HG02798 (cell line): ENCODE measurements at regions not wholly inside any gene's neighbourhood (a gene's known extent, or its start where the extent isn't known, plus 50 kb on each side); places are given as distances from the start of the nearest gene placed in this dataset.

Experiments used
- ATAC-seq: cut with Tn5 transposase; IDR thresholded peaks from one replicate; pipeline ENCODE4 v1.9.1; 2021; ENCODE audit warnings: mild to moderate bottlenecking; ENCODE audit not compliant: unreplicated experiment, poor library complexity

DNA sequence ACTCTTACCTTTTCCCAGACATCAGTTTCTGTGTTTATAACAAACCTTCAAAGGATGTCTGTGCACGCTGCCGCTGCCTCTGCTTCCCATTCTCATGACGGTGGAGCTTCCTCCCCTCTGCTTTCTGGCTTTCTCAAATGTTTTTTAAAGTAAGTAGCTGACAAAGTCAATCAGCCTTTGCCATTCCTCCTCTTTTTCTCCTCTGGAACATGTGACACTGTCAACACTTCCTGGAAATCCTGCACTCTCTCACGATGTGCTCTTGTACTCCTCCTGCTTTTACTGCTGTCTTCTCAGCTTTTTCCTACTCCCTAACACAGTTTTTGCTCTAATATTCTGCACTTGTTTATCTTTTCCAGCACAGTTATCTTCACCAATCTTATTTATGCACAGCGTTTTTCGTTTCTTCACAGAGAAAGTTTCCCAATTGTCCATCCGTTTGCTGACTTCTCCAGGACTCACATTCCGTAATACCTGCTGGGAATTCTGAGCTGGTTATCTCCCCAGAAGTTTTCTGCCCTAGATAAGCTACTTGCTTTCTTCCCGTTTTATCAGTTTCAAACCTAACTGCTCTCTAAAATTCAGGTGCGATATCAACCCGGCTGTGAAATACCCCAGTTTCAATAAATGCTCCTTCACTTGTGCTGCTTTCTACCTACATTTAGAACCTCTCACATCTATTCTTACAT lies 465.6 kb upstream of the AGA start:
- ATAC-seq, result no peak

DNA sequence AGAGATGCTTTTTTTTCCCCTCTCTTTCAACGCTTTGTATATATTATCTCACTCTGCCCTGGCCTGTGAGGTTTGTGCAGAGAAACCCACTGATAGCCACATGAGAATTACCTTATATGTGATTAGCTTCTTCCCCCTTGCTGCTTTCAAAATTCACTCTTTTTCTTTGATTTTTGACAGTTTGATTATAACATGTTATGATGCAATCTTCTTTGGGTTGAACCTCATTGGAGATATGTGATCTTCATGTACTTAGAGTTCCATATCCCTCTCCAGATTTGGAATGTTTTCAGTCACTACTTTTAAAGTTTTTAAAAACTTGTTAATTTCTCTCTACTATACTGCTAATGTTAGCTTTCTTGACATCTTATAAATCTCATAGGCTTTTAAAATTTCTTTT lies 479.5 kb upstream of the AGA start:
- no peak for ATAC-seq

DNA sequence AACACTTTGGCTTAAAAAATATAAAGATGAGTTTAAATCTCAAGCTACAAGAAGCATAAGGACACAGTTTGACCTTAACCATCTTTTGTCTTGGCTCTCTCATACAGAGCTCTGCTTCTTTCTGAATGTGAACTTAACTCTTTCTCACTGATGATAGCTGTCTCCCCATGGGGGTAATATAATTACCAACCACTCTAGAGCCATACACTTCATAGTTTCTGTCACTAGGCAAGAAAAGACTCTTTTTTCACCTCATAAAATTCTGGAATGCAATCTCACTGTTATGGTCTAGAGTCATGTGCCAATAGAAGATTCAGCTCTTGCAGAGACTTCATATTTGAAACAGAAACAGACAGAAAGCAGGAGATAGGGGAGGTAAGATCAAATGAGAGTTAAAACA lies 481.7 kb upstream of the AGA start:
- ATAC-seq, result no peak

DNA sequence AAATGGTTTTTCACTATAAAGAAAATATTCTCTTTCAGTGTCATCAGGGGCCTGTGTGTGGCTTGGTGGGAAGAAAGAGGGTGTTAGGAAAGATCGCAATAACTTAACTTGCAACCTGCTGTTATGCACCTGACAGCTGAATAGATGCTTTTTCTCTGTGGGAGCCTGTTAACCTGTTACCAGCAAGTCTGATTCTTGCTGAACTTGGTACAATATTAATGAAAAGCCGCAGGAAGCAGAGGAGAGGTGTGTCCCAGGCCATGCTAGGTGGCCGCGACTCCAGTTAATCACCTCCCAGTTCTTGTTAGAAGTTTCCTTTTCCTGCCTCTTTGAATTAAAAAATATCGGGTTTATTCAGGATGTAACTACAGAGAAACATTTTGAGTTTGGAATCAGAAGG lies 494.8 kb upstream of the AGA start:
- ATAC-seq, result no peak

DNA sequence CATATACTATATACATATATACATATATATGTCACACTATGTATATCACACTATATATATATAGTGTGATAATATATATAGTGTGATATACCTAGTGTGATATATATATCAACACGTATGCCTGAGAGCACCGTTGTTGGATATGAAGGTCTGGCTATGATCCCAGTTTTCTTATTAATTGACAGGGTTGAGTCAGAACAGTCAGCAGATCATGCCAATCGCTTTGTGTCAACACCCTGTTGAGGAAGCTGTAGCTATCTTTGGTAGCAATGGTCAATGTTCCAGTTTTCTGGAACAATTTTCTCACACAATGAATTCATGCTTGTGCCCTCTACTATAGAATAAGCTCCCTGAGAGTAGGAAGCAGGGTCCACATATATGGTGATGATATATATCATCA lies 496.0 kb upstream of the AGA start:
- no peak for ATAC-seq

- ATAC-seq, result no peak
These were observed 503.0 kb upstream of the AGA start for GRCh38 chr4:177945268-177945667.

DNA sequence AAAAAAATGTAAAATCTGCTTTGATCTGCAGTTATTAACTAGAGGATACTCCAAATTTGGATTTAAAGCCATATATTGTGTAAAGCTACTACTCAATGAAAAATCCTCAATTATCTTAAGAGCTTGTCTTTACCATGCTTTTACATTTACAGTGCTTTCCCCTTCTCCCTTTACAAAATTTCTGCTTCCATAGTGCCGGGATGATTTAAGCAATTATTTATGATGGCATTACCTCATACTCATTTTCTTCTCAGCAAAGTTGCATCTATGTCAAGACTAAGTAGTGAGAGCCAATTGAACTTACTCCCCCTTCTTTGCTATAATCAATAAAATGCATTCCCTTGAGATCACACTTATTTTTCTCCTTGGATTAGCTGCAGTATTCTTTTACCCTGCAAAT lies 505.4 kb upstream of the AGA start:
- no peak for ATAC-seq

GRCh38 chr4:177948853-177949252 lies 506.6 kb upstream of the AGA start:
- ATAC-seq, result no peak

DNA sequence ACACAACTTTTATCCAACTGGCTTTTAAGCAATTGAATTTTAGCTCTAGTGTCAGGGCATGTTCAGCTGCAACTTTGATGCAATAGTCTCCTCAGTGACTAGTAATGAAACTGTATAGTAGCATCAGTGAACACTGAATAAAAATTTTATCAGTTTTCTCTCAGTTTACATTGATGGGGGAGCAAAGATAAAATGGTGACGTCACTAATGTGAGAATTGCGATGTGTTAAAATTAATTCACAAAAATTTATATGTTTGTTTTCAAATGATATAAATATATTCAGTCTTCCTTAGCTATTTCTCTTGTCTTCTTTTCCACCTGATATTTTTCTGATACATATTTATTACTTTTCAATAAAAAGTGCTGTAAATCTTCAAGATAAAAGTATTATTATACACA lies 508.8 kb upstream of the AGA start:
- ATAC-seq, result no peak

- no peak for ATAC-seq
These were observed 510.5 kb upstream of the AGA start for GRCh38 chr4:177952723-177953122.

DNA sequence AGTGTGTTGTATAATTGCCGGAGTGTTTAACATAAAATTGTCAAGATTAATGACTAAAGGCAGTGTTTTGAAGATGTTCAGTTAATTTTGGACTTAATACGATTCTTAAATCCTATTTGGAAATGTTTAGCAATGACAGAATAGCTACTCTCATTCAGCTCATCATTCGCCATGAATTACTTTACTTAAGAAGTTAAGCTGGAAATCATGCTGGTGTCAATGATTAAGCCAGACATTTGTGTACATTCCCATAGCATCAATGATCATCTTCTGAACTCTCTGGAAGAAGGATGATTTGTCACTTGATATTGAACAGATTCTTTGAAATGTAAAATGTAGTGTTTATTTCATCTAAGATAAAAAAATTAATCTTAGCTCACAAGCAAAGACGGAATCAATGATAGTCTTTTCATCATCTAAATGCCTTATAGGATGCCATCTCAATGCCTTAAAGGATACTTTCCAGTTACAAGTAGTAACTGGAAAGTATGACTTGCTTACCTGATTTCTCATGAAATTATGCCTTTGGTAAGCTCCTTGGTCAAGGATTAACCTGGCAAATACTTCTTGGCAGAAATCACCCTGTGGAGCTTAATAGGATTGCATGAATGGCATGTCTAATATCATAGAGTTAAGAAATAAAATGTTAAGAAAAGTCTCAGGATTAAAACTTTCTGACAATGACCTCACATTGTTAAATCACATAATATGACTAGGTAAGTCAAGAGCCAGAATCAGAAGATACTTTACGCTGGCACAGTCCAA lies 515.5 kb upstream of the AGA start:
- ATAC-seq, result no peak

DNA sequence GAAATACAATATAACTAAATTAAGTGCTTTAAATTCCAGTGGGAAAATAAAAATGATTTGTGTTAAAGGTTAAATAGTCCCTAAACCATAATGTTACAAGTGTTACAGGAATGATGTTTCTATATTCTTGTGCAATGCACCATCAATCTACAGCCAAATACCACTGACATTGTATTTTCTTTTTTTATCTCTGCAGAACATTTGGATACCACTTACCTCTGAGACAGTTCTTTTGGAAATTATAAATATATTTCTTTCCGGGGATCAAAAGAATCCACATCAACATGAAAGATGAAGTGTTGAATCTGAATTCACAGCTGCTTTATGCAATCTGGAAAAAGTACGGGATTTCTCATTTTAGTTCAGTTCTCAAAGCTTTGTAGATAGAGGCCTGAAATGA lies 518.3 kb upstream of the AGA start:
- no peak for ATAC-seq

DNA sequence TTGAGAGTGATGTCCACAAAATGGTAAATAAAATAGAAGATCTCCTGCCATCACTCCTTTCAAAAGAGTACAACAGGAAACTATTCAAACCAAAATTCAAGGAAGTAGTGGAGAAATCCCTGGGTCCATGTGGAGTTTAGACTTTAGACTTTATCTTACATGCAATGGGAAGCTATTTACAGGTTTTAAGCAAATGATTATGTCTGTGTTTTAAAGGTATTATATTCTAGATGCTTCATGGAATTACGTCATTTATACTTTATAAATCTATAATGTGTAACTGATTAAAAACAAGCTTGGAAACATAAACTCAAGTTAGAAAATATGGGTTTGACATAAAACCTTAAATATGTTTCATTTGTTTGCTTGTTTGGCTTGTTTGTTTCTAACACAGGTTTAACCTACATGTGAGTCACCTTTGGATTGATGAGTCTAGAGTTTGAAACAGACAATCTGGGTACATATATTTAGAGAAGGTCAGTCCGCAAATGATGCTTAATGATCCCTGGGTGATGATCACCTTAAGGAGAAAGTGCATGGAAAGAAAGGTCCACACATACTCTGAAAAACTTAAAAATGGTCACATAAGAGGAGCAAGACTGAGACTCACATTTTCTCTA lies 519.6 kb upstream of the AGA start:
- no peak for ATAC-seq

DNA sequence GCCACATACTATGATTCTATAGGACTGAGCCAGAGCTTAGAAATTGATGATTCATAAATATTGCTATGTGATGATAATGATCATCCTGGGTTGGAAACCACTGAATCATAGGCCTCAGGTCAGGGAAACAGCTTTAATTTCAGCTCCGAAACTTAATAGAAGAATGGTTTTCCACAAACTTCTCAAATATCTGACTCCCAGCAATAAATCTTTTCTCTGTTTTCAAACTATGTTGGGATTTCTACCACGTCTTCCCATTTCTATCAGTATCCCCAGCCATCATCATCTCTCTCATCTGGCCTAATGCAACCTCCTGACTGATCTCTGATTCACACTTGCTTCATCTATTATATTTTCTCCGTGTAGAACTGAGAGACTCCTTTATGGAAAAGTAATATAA lies 521.8 kb upstream of the AGA start:
- ATAC-seq, result no peak

DNA sequence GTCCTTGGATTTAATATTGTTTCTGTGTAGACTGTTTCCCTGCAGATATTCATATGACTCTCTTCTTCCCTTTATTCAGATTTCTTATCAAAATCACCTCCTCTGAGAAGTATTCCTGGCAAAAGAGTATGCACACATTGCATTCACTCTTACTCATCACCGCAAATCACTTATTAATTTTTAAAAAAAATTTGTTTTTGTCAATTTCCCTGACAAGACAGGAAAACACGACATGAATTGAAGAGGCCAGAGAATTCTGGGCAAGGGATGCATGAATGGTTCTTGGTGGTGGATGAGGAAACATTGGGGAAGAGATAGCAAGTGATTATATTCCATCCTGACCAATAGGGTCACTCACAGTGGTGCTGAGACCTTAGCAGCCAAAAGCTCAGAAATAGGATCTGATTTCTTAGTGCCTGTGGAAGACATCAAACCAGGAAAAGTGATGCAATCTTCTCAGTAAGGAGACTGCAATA lies 522.5 kb upstream of the AGA start:
- ATAC-seq, result no peak

GRCh38 chr4:177967328-177967727 lies 525.1 kb upstream of the AGA start:
- ATAC-seq, result no peak

DNA sequence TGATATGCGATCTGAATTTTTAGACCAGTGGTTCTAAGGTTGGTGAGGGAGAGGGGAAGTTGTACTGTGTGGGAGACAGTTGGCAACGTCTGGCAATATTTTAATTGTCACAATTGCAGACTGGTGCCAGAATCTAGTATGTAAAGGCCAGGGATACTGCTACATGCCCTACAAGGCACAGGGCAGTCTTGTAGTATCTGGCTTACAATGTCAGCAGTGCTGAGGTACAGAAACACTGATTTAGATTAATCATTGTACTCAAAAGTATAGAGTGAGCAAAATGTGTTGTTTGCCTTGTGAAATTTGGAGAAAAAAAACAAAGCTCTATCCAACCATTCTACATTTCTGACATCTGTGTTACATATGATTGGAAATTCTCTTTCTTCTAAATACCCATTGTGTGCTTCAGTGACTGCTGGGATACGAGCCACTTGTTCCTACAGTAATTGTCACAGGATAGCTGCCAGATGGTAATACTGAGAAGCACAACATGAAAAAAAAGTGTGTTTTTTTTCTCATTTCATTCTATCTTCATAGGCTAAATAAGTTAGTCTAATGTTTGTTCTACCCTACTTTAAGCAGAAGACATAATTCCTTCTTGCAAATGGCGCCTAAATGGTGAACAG lies 526.7 kb upstream of the AGA start:
- no peak for ATAC-seq

- ATAC-seq, result no peak
These were observed 532.2 kb upstream of the AGA start for GRCh38 chr4:177974461-177974860.

GRCh38 chr4:177975315-177975987 lies 533.2 kb upstream of the AGA start:
- ATAC-seq, result no peak

GRCh38 chr4:177986236-177986635 lies 544.0 kb upstream of the AGA start:
- ATAC-seq, result no peak

DNA sequence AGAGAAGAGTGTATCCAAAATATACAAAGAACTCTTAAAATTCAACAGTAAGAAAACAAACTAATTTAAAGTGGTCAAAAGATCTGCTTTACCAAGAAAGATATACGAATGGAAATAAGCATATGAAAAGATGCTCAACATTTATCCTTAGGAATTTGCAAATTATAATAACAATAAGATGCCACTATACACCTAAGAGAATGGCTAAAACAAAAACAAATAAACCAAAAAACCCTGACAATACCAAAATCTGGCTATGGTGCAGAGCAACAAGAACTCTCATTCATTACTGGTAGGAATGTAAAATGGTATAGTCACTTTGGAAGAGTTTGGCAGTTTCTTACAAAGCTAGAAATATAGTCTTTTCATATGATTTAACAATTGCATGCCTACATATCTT lies 545.7 kb upstream of the AGA start:
- ATAC-seq, result no peak
